SK-N-DZ (cell line): ENCODE measurements at regions not wholly inside any gene's neighbourhood (a gene's known extent, or its start where the extent isn't known, plus 50 kb on each side); places are given as distances from the start of the nearest gene placed in this dataset.
A peak's percentile ranks its signal among the peaks of the same experiment; 100 is the strongest.

Experiments used
- DNase-seq: peaks from one replicate; pipeline ENCODE4 v3.0.0-alpha.2; 2015; ENCODE audit warnings: low spot score

DNA sequence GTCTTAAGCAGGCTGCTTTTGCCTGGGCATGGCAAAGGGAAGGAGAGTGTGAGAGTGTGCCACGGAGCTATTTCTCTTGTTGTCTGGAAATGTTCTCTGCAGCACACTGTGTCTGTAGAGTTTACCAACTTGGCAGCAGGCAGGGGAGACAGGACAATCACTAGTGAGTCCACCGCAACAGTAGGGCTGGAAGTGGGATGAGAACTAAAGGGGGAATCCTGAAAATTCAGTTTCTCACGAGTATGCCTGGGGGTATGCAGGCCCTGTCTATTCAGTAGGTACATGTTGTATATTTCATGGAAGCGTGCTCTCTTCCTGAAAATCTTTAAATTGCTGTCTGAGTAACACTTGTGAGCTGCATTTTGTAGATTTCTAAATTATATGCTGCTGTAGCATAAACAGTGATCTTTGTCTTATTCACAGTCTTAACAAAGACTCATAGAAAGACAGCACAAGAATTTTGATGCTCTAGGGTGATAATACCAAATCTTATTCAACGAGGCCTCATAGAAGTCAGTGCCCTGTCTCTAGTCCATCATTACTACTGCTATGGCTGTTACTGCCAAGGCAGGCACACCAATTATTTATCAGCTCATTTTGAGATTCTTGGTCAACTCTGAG is 200.4 kb upstream of the LEF1 start:
- no peak for DNase-seq

DNA sequence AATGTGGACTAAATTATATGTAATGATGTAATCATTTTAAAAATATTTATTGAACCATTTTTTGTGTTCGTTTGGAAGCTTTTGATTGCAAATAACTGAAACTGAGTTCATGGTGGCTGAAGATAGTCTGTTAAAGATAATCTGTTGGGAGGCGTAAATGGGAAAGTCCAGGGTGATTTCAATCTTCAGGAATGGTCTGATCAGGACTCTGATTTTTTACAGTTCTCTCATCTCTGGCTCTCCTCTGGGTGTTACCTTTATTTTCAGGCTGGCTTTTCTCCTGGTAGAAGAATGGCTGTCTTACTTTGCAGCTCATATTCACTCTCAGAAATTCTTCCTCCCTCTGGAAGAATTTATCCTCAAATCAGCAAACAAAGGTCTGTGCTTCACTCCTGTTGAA is 199.0 kb upstream of the LEF1 start:
- no peak for DNase-seq

DNA sequence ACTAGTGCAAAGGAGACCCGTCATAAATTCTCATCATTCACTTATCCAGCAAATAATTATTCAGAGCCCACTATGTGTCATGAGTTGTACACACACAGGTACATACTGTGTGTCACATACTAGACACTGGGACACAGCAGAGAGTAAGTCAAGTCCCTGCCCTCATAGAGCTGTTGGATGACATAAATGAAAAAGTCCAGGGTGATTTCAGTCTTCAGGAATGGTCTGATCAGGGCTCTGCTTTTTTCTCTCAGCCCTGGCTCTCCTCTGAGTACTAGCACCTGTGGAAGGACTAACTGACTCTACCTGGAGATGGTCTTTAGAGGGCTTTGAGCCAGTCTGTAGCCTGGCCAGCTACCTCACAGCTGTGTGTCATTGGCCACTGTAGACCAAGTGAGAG is 198.0 kb upstream of the LEF1 start:
- DNase-seq: no peak

DNA sequence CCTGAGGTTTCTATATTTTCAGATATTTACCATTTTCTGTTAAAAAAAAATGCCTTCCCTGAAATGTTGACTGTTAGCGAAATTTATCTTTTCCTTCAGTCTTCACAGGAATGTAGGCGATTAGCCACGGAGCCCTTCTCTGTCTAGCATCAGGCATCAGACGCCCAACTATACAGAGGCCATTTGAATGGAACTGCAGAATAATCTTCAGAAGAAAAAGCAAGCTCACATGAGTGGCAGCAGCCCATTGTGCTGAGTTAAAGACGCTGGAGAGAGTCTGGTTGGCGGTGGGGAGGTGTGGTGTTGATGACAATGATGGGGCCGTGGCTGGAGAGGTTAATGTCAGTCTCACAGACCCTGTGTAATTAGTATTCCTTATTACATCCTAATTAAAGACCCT is 196.8 kb upstream of the LEF1 start:
- no peak for DNase-seq

DNA sequence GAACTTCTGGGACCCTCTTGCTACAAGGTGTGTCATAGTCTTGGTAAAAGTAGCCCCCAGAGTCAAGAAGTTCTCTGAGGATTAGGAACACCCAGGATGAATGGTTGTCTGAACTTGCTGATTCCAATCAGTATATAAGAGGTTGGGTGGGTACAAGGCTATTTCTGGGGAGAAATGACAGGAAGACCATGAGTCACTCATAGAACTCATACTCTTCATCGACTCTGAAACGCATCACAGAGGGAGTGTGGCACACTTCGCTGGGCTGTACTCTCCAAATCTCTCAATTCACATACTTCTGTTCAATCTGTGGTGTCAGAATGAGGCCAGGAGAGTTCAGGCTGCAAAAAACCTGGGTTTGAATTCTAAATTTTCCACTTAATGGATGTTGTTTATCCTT is 193.2 kb upstream of the LEF1 start:
- no peak for DNase-seq

DNA sequence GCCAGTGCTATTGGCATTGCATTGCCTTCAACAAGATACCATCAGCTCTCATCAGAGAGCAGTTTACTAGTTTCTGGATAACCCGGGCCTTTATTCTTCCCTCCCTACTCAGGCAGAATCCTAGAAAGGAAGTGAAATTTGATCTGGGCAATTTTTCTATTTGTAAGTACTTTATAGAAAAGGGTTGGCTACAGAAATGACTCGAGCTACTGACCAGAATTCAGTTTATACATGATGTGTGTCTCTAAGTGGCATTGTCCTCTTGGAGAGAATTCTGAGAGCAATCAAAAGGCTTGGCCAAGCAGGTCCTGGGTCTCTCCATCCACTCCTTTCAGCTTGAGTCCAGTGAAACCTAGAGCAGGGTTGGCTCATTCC is 192.7 kb upstream of the LEF1 start:
- no peak for DNase-seq

DNA sequence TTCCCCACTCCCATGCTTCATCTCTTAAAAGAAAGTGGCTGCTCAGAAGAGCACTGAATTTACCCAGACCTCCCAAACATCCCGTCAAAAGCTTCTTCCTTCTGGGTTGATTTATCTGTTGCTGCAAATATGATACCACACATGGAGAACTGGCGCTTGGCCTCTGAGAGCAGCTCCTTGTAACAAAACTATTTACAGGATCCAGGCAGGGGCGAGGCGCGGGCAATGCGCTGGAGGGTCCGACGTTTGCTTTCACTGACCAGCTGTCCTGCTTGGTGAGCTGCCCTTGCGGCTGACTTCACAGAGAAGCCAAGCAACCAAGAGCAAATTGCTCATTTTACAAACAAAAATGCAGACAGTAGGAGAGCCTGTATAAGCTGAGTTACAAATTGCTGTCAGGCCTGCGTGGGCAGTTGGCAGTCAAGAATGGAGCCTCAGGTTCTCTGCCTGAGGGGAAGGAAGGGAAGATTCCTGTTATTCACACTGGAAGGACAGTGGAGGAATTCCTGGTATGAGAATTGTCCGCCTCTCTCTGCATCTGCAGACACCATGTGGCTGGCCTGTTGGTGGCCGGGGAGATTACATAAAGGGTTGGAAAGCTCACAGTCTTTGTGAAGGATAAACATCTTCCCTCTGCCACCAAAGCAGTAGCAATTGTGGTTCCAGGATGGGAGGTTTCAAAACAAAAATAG is 192.2 kb upstream of the LEF1 start:
- no peak for DNase-seq

DNA sequence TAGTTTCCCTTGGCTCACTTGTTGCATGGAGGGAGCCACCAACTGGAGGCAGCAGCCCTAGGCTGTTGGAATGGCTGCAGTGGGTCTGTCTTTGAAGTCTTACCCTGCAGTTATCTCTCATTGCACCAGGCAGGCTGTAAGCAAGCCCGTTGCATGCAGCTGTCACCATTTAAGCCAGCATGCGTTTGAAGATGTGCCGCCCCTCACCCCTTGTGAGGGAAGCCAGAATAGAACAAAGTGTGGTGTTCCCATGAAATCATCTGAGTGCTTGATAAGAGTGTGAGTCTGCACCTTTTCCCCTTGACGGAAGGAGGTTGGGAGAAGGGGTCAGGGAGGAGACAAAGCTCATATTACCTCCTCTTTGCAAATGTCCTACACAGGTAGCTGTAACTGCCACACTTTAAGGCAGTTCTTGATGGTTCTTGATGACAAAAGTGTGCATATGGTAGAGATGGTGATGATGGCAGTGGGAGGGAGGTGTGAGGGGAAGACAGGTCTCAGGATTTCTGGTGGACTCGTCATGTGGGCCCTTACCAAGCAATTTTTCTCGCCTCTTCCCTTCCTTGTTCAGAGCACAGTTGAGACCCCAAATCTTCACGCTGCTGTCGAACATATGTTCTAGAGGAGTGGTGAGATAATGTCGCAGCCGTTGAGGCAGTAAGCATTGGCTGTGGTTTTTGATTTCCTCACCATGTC is 191.4 kb upstream of the LEF1 start:
- peak; percentile 54 for DNase-seq

DNA sequence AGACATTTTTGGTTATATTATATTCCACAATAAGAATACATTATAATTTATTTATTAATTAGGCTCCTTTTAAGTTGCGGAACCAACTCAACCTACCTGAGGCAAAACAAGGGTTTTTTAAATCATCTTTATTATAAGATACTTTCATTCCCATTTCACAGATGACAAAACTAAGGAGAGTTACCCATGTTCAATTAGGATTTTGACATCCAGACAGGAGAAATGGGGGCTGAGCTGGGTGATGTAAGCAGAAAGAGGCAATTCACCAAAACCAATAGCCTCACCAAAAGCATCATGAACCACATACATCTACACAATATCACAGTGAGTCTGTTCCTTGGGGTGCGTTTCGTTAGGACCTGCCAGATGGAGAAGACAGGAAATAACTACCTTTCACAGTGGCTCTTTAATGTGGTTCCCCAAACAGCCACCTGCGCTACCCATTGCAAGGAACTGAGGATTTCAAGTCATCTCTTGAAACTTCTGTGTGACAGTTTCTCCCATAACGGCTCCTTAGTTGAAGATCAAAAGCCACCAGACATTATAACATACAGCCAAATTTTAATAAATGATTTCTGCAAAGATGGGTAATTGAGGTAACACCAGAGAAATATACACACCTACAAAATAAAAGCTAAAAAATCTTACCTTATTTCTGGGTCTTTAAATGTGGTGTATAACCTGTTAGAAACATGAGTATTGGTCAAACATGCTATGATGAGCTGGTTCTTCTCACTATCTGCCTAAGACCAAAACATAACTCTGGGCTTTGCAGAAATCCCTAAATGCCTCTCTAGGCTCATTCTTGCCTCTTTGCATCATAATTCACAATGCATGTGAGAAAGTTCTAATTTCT is 190.6 kb upstream of the LEF1 start:
- DNase-seq: no peak

DNA sequence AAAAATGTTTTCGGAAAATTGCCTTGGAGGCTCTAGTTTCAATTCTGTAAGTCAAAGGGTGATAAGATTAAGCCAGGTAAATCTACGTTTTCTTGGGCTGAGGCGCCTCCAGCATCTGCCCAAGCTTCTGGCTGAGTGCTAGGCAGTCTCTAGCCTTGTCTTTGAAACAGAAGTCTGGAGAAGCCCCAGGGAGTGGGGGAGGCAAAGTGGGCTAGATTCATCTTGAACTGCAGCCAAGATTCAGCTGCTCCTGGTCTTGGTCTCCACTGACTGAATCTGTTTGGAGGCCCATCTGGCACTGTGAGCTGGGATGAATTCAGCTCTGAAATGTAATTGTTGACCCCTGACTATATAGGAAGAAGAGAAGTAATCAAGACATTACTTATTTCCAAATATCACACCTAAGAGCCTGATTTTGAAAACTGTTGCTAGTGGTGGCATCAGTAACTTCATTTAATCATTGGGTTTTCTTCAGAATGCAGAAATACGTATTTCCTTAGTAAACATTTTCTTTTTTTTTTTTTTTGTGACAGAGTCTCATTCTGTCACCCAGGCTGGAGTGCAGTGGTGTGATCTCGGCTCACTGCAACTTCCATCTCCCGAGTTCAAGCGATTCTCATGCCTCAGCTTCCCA is 187.3 kb upstream of the LEF1 start:
- DNase-seq: no peak

DNA sequence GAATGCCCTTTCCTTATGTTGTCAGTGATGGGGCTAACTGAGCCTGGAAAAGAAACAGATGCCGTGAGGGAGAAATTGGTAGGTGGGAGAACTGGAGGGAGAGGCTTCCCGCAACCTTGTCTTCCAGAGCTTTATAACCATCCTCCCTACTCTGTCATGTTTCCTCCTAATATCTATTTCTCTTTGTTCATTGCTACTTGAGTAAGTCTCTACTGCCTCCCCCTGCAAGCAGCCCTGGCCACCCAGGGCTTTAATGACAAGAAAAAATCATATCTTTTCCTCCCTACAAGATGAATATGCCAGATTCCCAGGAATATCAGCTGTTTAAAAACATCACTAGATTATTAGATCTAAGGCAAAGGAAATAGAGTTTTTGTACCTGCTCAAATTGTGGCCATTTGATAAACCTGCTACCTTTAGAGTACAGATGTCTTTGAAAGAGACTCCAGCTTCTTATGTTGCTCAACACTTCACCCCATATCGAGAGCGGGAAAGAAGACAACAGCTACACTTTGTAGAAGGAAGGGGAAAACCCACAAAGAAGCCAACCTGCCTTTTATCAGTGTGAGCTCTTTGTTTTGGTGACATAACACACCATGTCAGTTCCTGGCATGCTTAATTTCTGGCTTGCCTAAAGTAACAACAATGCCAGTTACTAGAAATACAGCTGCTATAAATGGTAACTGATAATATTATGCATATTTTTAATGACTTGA is 186.6 kb upstream of the LEF1 start:
- no peak for DNase-seq

DNA sequence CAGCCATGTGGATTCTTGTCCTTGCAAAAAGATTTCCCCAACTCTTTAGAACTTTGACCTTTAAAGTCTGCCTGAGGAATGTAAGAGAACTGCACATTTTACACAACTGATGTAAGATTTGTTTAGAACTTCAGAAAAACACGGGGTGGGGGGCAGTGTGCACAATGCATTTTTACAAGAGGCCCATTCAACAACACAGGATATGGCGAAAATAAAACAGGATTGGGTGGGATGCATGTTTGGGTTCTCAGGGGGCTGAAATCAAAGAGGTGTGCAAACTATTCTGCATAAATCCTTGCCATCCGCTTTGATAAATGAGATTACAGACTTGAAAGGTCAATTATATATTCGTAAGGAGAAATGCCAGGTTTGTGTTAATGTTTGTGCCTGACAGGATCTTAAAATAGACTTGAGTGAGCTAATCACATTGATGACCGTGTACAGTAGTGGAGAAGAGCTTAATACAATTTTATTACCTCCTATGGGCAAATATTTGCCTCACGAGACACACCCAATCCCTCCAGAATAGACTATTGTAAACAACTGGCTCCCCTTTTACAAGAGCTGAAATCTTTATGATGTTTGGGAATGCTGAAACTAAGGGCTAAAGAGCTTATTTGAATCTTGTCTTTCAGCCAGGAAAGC is 184.1 kb upstream of the LEF1 start:
- DNase-seq: no peak

DNA sequence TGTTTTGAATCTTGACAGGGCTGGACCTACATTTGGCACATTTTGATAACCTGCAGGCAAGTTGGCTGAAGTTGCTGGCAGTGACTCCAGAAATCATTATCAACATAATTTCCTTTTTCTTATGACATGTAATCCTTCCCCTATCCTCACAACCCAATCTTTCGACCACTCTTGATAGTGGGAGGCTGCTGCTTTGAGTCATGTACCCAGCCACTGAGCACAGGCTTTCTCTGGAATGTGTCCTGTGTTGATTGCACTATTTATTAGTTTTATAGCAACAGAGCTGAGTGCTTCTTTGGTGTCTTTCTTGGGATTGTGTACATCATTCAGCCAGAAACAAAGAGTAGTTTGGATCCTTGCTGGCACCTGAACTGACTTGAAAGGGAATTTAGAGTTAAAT is 183.1 kb upstream of the LEF1 start:
- DNase-seq: no peak

DNA sequence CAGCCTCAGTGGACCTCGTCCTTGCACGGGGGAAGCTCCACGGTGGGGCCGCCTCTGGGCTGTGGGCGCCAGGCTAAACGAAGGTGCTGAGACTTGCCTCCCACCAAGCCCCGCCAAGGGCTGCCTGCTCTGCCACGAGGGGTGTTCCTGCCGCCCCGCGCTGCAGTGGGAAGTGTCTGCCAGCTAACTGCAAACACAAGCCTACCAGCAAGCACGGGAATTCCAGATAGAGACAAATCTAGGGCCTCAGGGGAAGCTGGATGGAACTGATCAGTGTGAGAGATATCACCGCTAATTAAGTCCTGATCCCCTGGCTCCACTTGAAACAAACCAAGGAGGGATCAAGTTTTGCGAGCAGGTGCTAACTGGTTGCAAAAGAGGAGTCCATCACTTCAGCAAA is 181.6 kb upstream of the LEF1 start:
- peak; percentile 82 for DNase-seq

DNA sequence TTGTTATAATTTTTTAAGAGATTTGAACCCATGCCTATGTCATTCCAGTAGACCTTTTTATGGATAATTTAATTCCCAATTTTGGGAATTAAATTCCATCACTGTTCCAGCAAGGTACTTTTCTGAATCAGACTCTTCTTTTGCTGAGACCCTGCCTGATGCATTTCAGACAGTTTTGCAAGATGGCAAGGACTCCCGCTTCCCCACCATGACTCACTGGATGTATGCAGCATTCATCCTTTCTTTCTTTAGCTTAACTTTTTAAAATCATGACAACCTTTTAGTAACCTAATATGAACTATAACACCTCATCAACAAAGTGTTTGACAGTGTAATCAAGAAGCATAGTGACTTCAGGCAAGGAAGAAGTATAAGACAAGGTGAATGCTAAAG is 178.1 kb upstream of the LEF1 start:
- DNase-seq: no peak

DNA sequence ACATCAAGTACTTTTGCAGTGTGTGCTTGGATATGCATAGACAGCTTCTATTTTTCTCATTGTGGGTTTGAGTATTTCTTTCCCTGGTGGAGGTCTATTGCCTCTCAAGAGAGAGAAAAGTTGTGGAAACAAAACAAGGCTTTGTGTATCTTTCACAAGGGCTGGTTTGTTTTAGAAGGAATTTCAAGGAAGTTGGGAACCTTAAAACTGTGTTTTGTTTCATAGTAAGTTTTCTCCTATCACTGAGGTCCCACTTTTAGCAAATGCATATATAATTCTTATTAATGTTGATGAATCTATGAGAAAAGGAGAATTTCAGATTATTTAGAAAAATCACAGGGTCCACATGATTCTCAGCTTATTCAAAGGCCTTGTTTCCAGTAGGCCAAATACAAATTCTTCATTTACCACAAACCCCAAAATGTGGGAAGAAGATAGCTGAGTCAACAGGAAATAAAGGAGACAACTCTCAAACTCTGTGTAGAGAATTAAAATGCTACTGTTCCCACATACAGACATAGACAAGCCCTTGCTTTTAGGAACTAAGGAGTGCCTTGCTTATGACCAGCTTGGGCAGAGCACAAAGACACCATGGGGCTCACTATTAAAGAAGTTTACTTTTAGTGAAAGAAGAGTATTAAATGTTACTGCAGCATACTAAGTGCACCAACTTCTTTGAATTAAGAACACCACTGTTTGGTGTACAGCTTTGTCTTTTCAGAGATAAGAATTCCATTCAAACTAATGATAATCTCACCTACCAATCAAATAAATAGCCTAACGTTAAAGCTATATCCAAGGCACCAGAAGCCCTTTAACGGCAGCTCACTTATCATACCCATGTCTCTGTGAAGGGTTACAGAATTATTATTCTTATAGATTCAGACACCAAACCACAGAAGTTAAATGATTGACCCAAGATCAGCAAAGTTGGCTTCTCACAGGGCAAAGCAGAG is 177.4 kb upstream of the LEF1 start:
- DNase-seq: no peak

DNA sequence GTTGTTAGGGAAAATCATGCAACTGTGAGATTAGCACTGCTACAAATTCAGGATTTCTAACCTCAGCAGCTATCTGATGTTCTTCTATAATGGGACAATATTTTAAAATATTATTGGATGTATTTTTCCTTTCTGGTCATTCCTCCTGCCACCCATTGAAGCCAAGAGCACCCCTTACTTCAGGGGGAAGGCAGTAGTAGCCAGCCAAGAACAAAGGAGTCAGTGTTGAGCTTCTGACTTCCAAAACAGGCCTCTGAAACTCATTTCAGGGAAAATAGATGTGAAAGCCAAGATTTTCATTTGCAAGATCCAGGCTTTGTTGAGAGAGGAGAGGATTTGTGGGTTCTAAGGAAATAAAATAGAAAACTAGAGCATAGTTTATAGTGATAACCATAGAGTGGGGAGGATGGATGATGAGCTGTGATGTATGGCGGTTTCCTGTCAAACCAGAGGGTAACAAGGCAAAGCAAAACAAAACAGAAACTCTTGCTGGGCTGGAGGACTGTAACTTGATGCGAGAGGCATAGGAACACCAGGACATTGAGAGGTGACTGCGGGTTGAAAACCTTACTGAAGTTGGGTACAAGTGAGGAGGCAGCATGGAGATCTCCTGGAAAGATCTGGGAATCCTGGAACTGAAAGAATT is 173.7 kb upstream of the LEF1 start:
- no peak for DNase-seq

DNA sequence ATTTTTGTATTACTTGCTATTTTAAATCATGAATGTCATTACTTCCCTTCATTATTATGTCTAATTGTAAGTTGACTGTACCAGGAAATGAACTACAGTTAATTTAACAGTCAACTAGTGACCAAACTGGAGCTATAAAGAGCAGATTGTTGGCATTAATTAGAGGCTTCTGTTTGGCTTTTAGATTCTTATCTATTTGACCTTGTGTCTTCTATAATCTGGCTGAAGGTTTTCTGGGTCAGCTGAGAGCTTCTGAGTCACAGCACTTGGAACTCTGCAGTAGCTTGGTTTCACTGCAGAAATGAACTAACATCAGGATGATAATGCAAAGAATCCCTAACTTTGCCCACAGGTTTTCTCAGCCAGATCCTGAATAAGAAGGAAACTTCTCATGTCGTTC is 169.2 kb upstream of the LEF1 start:
- no peak for DNase-seq

DNA sequence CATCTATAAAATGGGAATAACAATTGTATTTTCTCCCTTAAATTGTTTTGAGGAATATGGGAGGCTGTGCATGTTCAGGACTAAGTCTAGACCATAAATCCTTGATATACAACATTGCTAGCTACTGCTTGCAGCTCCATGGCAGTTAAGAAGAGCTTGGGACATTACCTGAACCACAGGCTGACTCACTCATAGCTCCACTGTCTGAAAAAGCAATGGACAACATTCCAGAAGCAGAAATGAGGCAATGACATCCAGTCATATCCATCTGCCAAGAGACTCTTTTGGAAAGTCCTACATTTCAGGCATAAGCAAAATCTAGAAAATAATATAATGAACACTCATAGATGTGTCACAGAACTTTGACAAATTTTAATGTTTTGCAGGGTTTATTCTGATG is 167.3 kb upstream of the LEF1 start:
- no peak for DNase-seq
